ENCODE measurements at regions not wholly inside any gene's neighbourhood (a gene's known extent, or its start where the extent isn't known, plus 50 kb on each side); places are given as distances from the start of the nearest gene placed in this dataset.
"Not testable (repeated sequence)": the region's sequence is repeated elsewhere in the genome, so short reads cannot be mapped to it uniquely, and the experiment has no call there.

GRCh38 chr7:10649120-10649519 lies 324.6 kb upstream of the PHF14 start:
- DNase-seq, result not testable (repeated sequence)

GRCh38 chr7:10655031-10655430 lies 318.6 kb upstream of the PHF14 start:
- no peak for DNase-seq

- no peak for DNase-seq
Measured at GRCh38 chr7:10657201-10657600, 316.5 kb upstream of the PHF14 start.

GRCh38 chr7:10657837-10658236 lies 315.8 kb upstream of the PHF14 start:
- no peak for DNase-seq

- no peak for DNase-seq
Measured at GRCh38 chr7:10662491-10662890, 311.2 kb upstream of the PHF14 start.

GRCh38 chr7:10662982-10663884 lies 310.4 kb upstream of the PHF14 start:
- no peak for DNase-seq

- no peak for DNase-seq
Measured at GRCh38 chr7:10672186-10672585, 301.5 kb upstream of the PHF14 start.

GRCh38 chr7:10677211-10677610 lies 296.5 kb upstream of the PHF14 start:
- no peak for DNase-seq

- no peak for DNase-seq
Measured at GRCh38 chr7:10677668-10678232, 295.9 kb upstream of the PHF14 start.

- no peak for DNase-seq
Measured at GRCh38 chr7:10684606-10685005, 289.1 kb upstream of the PHF14 start.

- no peak for DNase-seq
Measured at GRCh38 chr7:10685040-10685439, 288.6 kb upstream of the PHF14 start.

GRCh38 chr7:10688544-10688943 lies 285.1 kb upstream of the PHF14 start:
- DNase-seq, result no peak

- DNase-seq, result no peak
Measured at GRCh38 chr7:10696064-10696463, 277.6 kb upstream of the PHF14 start.

GRCh38 chr7:10703059-10703458 lies 270.6 kb upstream of the PHF14 start:
- no peak for DNase-seq

GRCh38 chr7:10703981-10704380 lies 269.7 kb upstream of the PHF14 start:
- no peak for DNase-seq

- DNase-seq, result no peak
Measured at GRCh38 chr7:10704653-10705052, 269.0 kb upstream of the PHF14 start.

GRCh38 chr7:10706875-10707493 lies 266.7 kb upstream of the PHF14 start:
- no peak for DNase-seq

- no peak for DNase-seq
Measured at GRCh38 chr7:10707519-10707918, 266.2 kb upstream of the PHF14 start.

GRCh38 chr7:10708447-10708846 lies 265.2 kb upstream of the PHF14 start:
- DNase-seq, result no peak

- DNase-seq, result no peak
Measured at GRCh38 chr7:10718768-10719167, 254.9 kb upstream of the PHF14 start.

GRCh38 chr7:10720042-10720441 lies 253.6 kb upstream of the PHF14 start:
- DNase-seq, result no peak

GRCh38 chr7:10721289-10721688 lies 252.4 kb upstream of the PHF14 start:
- DNase-seq, result no peak

- DNase-seq, result no peak
Measured at GRCh38 chr7:10723832-10724231, 249.8 kb upstream of the PHF14 start.

GRCh38 chr7:10724449-10724848 lies 249.2 kb upstream of the PHF14 start:
- no peak for DNase-seq
